NCI-H82 treated with DMSO at 0.1 percent for 48 hours (cell line): ENCODE measurements at regions not wholly inside any gene's neighbourhood (a gene's known extent, or its start where the extent isn't known, plus 50 kb on each side); places are given as distances from the start of the nearest gene placed in this dataset.
A peak's percentile ranks its signal among the peaks of the same experiment; 100 is the strongest.
"Not testable (repeated sequence)": the region's sequence is repeated elsewhere in the genome, so short reads cannot be mapped to it uniquely, and the experiment has no call there.

Experiments
- DNase-seq: peaks from one replicate; lab custom pipeline; 2025; ENCODE audit not compliant: unreplicated experiment; lab: John Stamatoyannopoulos, UW

GRCh38 chr16:65355706-65356105 lies 233.8 kb upstream of the CDH11 start:
- no peak for DNase-seq

GRCh38 chr16:65353183-65353582 lies 231.3 kb upstream of the CDH11 start:
- DNase-seq = no peak

- no peak for DNase-seq
These were observed 227.8 kb upstream of the CDH11 start for GRCh38 chr16:65349626-65350025.

GRCh38 chr16:65343556-65343955 lies 221.7 kb upstream of the CDH11 start:
- DNase-seq = no peak

GRCh38 chr16:65342231-65342866 lies 220.5 kb upstream of the CDH11 start:
- no peak for DNase-seq

- DNase-seq = no peak
These were observed 217.2 kb upstream of the CDH11 start for GRCh38 chr16:65339062-65339461.

GRCh38 chr16:65336160-65336559 lies 214.3 kb upstream of the CDH11 start:
- DNase-seq = no peak

- DNase-seq = no peak
These were observed 212.2 kb upstream of the CDH11 start for GRCh38 chr16:65334081-65334480.

- no peak for DNase-seq
These were observed 211.4 kb upstream of the CDH11 start for GRCh38 chr16:65333283-65333682.

- DNase-seq = no peak
These were observed 205.5 kb upstream of the CDH11 start for GRCh38 chr16:65327346-65327745.

GRCh38 chr16:65323655-65324237 lies 201.9 kb upstream of the CDH11 start:
- DNase-seq = no peak

- peak; percentile 57 for DNase-seq
These were observed 197.9 kb upstream of the CDH11 start for GRCh38 chr16:65319621-65320231.

GRCh38 chr16:65318590-65319257 lies 196.9 kb upstream of the CDH11 start:
- no peak for DNase-seq

- peak; percentile 97 for DNase-seq
These were observed 196.3 kb upstream of the CDH11 start for GRCh38 chr16:65318138-65318537.

- DNase-seq = no peak
These were observed 194.9 kb upstream of the CDH11 start for GRCh38 chr16:65316808-65317207.

- no peak for DNase-seq
These were observed 193.4 kb upstream of the CDH11 start for GRCh38 chr16:65315081-65315780.

GRCh38 chr16:65314627-65315008 lies 192.8 kb upstream of the CDH11 start:
- no peak for DNase-seq

GRCh38 chr16:65313936-65314626 lies 192.2 kb upstream of the CDH11 start:
- no peak for DNase-seq

- no peak for DNase-seq
These were observed 190.9 kb upstream of the CDH11 start for GRCh38 chr16:65312795-65313194.

GRCh38 chr16:65312071-65312470 lies 190.2 kb upstream of the CDH11 start:
- DNase-seq = no peak

GRCh38 chr16:65310491-65310890 lies 188.6 kb upstream of the CDH11 start:
- not testable (repeated sequence) for DNase-seq
